Hepatocyte (in vitro differentiated cells): ENCODE measurements at regions not wholly inside any gene's neighbourhood (a gene's known extent, or its start where the extent isn't known, plus 50 kb on each side); places are given as distances from the start of the nearest gene placed in this dataset.

ENCODE experiments used
- EZH2 ChIP-seq: fragments of 200-600 bp; sonication (generic); IDR thresholded peaks from 2 replicates; pipeline ENCODE4 v1.6.1; 2016; ENCODE audit warnings: antibody characterized with exemption, mild to moderate bottlenecking, borderline replicate concordance
- EZH2phosphoT487 ChIP-seq: fragments of 200-600 bp; sonication (generic); IDR thresholded peaks from one replicate; pipeline ENCODE4 v1.6.1; 2018; ENCODE audit warnings: antibody characterized with exemption, mild to moderate bottlenecking, low read depth, moderate library complexity; ENCODE audit not compliant: unreplicated experiment, severe bottlenecking
- TF ChIP-seq, protein P1 (sequence below): fragments of 200-600 bp; sonication (generic); IDR thresholded peaks from 2 replicates; pipeline ENCODE4 v1.5.1; 2016; ENCODE audit warnings: antibody characterized with exemption, mild to moderate bottlenecking; ENCODE audit not compliant: poor library complexity

DNA sequence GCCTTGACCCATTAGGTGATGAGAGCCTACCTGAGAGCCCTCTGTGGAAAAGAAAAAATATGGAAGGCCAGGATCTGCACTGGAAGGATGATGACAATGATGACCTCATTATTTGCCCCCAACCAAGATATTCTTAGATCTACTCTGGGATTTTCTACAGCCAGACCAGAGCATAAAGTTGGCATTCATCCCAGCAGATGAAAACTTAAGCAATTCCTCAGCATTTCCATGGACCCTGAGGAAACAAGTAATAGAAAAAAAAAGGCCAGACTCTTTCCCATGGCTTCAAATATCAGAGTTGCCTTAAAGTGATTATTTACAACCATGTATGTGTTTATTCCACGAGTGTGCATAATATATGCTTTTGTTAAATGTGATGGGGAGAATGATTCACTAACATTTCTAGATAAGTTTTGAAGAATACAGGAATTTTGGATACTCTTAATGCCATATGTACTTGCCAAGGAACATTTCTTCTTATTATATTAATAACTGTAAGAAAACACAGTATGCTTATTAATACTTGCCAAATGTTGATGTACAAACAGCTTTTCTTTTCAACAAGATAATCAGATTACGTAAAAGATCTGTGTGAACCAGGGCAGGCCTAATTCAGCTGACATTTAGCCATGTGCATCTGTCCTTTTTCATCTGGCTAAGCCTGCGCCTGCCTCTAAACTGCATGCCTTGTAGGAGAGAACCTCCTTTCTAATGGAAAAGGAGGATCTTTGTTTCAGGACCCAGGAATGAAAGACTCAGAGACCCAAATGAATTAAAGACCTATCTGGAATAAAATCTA, 94.8 kb downstream of the ARRDC3 start:
- TF ChIP-seq, protein P1, sequence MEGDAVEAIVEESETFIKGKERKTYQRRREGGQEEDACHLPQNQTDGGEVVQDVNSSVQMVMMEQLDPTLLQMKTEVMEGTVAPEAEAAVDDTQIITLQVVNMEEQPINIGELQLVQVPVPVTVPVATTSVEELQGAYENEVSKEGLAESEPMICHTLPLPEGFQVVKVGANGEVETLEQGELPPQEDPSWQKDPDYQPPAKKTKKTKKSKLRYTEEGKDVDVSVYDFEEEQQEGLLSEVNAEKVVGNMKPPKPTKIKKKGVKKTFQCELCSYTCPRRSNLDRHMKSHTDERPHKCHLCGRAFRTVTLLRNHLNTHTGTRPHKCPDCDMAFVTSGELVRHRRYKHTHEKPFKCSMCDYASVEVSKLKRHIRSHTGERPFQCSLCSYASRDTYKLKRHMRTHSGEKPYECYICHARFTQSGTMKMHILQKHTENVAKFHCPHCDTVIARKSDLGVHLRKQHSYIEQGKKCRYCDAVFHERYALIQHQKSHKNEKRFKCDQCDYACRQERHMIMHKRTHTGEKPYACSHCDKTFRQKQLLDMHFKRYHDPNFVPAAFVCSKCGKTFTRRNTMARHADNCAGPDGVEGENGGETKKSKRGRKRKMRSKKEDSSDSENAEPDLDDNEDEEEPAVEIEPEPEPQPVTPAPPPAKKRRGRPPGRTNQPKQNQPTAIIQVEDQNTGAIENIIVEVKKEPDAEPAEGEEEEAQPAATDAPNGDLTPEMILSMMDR = no peak
- TF ChIP-seq EZH2 = no peak
- no peak for TF ChIP-seq EZH2phosphoT487
